Activated CD8-positive, alpha-beta T cell treated with anti-CD3 and anti-CD28 coated beads for 36 hours (primary cell): ENCODE measurements at regions not wholly inside any gene's neighbourhood (a gene's known extent, or its start where the extent isn't known, plus 50 kb on each side); places are given as distances from the start of the nearest gene placed in this dataset.

Experiments used
- ATAC-seq: fragments of 200-7000 bp; cut with Tn5 transposase; one replicate; pipeline ENCODE4 v1.10.0; 2021; ENCODE audit warnings: mild to moderate bottlenecking, moderate library complexity
- CTCF ChIA-PET: fragments of 350-600 bp; sonication (Branson Sonifier 250); formaldehyde crosslinking; loops from one replicate; lab custom pipeline; 2021; ENCODE audit warnings: antibody characterized with exemption; lab: Charles Lee
- POLR2A ChIA-PET: fragments of 350-600 bp; sonication (Branson Sonifier 250); formaldehyde crosslinking; loops from one replicate; lab custom pipeline; 2021; ENCODE audit warnings: antibody characterized with exemption; lab: Charles Lee
- DNase-seq: peaks from one replicate; pipeline ENCODE4 v3.0.0-alpha.2; 2020
- H3K27ac Mint-ChIP-seq: one replicate; pipeline ENCODE4 v1.8.0; 2021; ENCODE audit warnings: mild to moderate bottlenecking, mixed read lengths
- H3K27me3 Mint-ChIP-seq: one replicate; pipeline ENCODE4 v1.8.0; 2021; ENCODE audit warnings: mixed read lengths
- H3K36me3 Mint-ChIP-seq: one replicate; pipeline ENCODE4 v1.8.0; 2021; ENCODE audit warnings: low read depth, mixed read lengths
- H3K4me1 Mint-ChIP-seq: one replicate; pipeline ENCODE4 v1.8.0; 2021; ENCODE audit warnings: low read depth, mixed read lengths
- H3K4me3 Mint-ChIP-seq: one replicate; pipeline ENCODE4 v1.8.0; 2021; ENCODE audit warnings: mild to moderate bottlenecking, moderate library complexity, mixed read lengths
- H3K9me3 Mint-ChIP-seq: one replicate; pipeline ENCODE4 v1.8.0; 2021; ENCODE audit warnings: mixed read lengths
- intact Hi-C: fragments of 100-400 bp; cut with micrococcal nuclease; formaldehyde crosslinking; loops from one replicate; pipeline ENCODE4 v1.10.0; 2022
- TF ChIP-seq, protein P1 (sequence below): fragments of 200-600 bp; IDR thresholded peaks from one replicate; pipeline ENCODE4 v1.8.0; 2022; ENCODE audit warnings: antibody characterized with exemption, mild to moderate bottlenecking

DNA sequence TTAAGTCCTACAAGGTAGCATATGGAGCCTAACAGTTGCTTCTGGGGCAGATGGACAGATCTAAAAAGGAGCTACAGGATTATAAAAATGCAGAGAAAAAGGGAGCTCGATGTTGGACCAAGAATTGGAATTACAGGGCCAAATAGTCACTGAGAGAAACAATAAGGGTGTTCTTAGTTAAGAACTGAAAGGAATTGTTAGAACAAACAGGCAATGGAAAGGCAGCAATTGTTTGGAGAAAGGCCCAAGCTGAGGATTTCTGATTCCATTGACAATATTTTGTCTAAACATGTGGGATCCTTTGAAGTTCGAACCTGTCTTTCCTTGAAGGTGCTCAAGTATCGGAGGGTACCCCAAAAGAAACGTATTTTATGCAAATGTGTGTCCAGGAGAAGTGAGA is 513.6 kb upstream of the CDH8 start:
- POLR2A ChIA-PET = no interaction called here
- no peak overlapping the region for H3K4me3 Mint-ChIP-seq
- DNase-seq = no peak
- no peaks in the 10 kb centered on the region for H3K4me1 Mint-ChIP-seq
- intact Hi-C loops = no loop called here
- no peak for ATAC-seq
- peaks cover 31% of the 10 kb centered on the region for H3K9me3 Mint-ChIP-seq
- no peaks in the 10 kb centered on the region for H3K27me3 Mint-ChIP-seq
- no peak overlapping the region for H3K27ac Mint-ChIP-seq
- TF ChIP-seq, protein P1, sequence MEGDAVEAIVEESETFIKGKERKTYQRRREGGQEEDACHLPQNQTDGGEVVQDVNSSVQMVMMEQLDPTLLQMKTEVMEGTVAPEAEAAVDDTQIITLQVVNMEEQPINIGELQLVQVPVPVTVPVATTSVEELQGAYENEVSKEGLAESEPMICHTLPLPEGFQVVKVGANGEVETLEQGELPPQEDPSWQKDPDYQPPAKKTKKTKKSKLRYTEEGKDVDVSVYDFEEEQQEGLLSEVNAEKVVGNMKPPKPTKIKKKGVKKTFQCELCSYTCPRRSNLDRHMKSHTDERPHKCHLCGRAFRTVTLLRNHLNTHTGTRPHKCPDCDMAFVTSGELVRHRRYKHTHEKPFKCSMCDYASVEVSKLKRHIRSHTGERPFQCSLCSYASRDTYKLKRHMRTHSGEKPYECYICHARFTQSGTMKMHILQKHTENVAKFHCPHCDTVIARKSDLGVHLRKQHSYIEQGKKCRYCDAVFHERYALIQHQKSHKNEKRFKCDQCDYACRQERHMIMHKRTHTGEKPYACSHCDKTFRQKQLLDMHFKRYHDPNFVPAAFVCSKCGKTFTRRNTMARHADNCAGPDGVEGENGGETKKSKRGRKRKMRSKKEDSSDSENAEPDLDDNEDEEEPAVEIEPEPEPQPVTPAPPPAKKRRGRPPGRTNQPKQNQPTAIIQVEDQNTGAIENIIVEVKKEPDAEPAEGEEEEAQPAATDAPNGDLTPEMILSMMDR = no peak
- H3K36me3 Mint-ChIP-seq = no peaks in the 10 kb centered on the region
- CTCF ChIA-PET = no interaction called here

DNA sequence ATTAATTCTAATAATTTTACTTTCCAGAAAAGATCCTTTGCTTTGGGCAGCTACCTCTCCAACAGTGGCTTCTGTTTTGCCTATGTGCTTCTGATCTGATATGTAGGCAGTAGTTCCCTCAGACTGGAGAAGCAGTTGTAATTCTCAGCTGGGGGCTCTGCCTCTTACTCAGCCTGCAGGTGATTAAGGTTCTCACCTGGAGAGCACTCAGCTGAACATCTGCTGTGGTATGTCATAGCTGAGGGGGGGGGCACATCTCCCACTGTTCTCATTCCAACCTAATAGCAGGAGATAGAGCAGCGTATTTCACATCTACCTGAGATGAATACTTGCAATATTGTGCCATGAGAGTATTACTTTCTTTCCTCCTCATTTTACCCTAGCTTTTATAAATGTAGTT is 511.9 kb upstream of the CDH8 start:
- H3K9me3 Mint-ChIP-seq = peaks cover 31% of the 10 kb centered on the region

DNA sequence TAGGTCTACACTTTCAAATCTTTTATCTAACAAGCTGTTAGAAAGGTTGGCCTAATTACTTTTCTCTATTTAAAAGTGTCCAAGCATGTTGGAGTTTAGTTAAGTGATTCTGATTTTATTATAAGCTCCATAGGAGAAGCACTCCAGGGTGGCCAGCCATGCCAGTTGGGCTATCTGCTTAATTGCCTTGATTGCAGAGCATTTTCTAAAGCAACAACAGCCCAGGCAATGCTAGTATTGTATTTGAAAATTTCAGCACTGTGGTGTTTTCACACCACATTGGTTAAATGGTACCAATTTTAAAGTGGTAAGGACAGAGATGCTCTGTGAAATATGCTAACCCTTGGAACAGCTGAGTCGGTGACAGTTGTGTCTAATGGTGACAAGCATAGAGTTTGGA is 510.5 kb upstream of the CDH8 start:
- TF ChIP-seq, protein P1 = no peak
- no peaks in the 10 kb centered on the region for H3K27me3 Mint-ChIP-seq
- intact Hi-C loops = no loop called here
- no peak overlapping the region for H3K4me3 Mint-ChIP-seq
- no peak for DNase-seq
- H3K4me1 Mint-ChIP-seq = no peaks in the 10 kb centered on the region
- peaks cover 27% of the 10 kb centered on the region for H3K9me3 Mint-ChIP-seq
- ATAC-seq = no peak
- CTCF ChIA-PET = no interaction called here
- POLR2A ChIA-PET = no interaction called here
- no peak overlapping the region for H3K27ac Mint-ChIP-seq
- no peaks in the 10 kb centered on the region for H3K36me3 Mint-ChIP-seq

More for the DNA sequence above, 511.9 kb upstream of the CDH8 start:
- CTCF ChIA-PET = no interaction called here
- Mint-ChIP-seq H3K4me3 (no peak overlapping the region), H3K36me3 (no peaks in the 10 kb centered on the region), H3K27ac (no peak overlapping the region), H3K4me1 (no peaks in the 10 kb centered on the region), H3K27me3 (no peaks in the 10 kb centered on the region)
- TF ChIP-seq, protein P1 = no peak
- no peak for DNase-seq
- ATAC-seq = no peak
- intact Hi-C loops = no loop called here
- POLR2A ChIA-PET = no interaction called here

DNA sequence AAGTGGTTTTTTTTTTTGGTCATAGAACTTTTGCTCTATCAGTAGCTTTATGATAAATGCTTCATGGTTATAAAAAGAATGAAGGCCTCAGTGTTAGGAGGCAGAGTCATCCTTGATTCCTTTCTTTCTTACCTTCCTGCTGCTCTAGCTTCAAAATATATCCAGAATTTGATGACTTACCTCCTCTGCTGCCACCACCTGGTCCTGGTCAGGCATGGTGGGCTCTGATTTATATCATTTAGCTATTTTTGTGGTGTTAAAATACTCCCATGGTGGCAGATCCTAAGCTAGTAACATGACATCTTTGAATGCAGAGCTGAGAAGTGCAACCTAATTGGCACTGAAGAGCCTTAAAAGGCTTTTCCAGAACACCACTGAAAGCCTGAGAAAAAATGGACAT is 508.8 kb upstream of the CDH8 start:
- H3K4me3 Mint-ChIP-seq = no peak overlapping the region
- no peak overlapping the region for H3K27ac Mint-ChIP-seq
- no peaks in the 10 kb centered on the region for H3K4me1 Mint-ChIP-seq
- peaks cover 25% of the 10 kb centered on the region for H3K9me3 Mint-ChIP-seq
- intact Hi-C loops = no loop called here
- CTCF ChIA-PET = no interaction called here
- POLR2A ChIA-PET = no interaction called here
- H3K27me3 Mint-ChIP-seq = no peaks in the 10 kb centered on the region
- H3K36me3 Mint-ChIP-seq = no peaks in the 10 kb centered on the region
- TF ChIP-seq, protein P1 = no peak
- ATAC-seq (no peak), DNase-seq (no peak)

DNA sequence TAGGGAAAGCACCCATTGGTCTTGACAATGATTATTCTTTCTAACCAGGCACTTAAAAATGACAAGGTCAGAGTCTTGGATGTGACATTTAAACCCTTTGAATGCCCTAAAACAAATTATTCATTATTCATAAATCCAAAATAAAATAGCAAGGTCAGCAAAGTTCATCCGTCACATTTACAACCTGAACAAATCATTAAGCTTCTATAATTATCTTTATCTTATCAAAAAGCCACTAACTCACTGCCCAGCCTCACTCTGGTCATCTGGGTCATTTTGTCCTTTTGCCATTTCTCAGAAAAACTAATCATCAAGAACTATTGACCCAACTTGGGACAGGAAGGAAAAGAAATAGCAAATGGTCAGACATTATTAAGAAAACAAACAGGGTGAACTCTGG is 507.3 kb upstream of the CDH8 start:
- ATAC-seq = no peak
- CTCF ChIA-PET = no interaction called here
- TF ChIP-seq, protein P1 = no peak

More for the DNA sequence above, 507.3 kb upstream of the CDH8 start:
- Mint-ChIP-seq H3K27ac (no peak overlapping the region), H3K9me3 (peaks cover 23% of the 10 kb centered on the region), H3K36me3 (no peaks in the 10 kb centered on the region), H3K4me1 (no peaks in the 10 kb centered on the region), H3K27me3 (no peaks in the 10 kb centered on the region), H3K4me3 (no peak overlapping the region)
- no peak for DNase-seq
- POLR2A ChIA-PET = no interaction called here
- intact Hi-C loops = no loop called here
